ENCODE measurements at regions not wholly inside any gene's neighbourhood (a gene's known extent, or its start where the extent isn't known, plus 50 kb on each side); places are given as distances from the start of the nearest gene placed in this dataset.

GRCh38 chr12:100698518-100698917, 96.1 kb upstream of the ANO4 start:
- TF ChIP-seq TAF1 (IDR thresholded peaks at IDR 0.05; ENCODE audit: borderline replicate concordance, insufficient read depth, low read length) (no peak), POLR2AphosphoS5 (IDR thresholded peaks at IDR 0.05; ENCODE audit: low read depth, low read length) (no peak), REST (IDR thresholded peaks at IDR 0.05; ENCODE audit: insufficient read depth in 1 of 2, low read depth in 2 of 2, low read length in 2 of 2) (no peak), SIN3A (IDR thresholded peaks at IDR 0.05; ENCODE audit: borderline replicate concordance, insufficient read depth, low read length) (no peak), FOXP2 (optimal IDR thresholded peaks at IDR 0.05; ENCODE audit: borderline replicate concordance, extremely low read depth, extremely low read length, insufficient read depth) (no peak)

- TF ChIP-seq SIN3A (IDR thresholded peaks at IDR 0.05; ENCODE audit: borderline replicate concordance, insufficient read depth, low read length) (no peak), POLR2AphosphoS5 (IDR thresholded peaks at IDR 0.05; ENCODE audit: low read depth, low read length) (no peak), TAF1 (IDR thresholded peaks at IDR 0.05; ENCODE audit: borderline replicate concordance, insufficient read depth, low read length) (no peak), FOXP2 (optimal IDR thresholded peaks at IDR 0.05; ENCODE audit: borderline replicate concordance, extremely low read depth, extremely low read length, insufficient read depth) (no peak), REST (IDR thresholded peaks at IDR 0.05; ENCODE audit: insufficient read depth in 1 of 2, low read depth in 2 of 2, low read length in 2 of 2) (no peak)
These were observed 95.4 kb upstream of the ANO4 start for GRCh38 chr12:100699209-100699608.

- no peak for TF ChIP-seq TAF1 (IDR thresholded peaks at IDR 0.05; ENCODE audit: borderline replicate concordance, insufficient read depth, low read length)
- TF ChIP-seq REST (IDR thresholded peaks at IDR 0.05; ENCODE audit: insufficient read depth in 1 of 2, low read depth in 2 of 2, low read length in 2 of 2), result no peak
- TF ChIP-seq SIN3A (IDR thresholded peaks at IDR 0.05; ENCODE audit: borderline replicate concordance, insufficient read depth, low read length), result no peak
- TF ChIP-seq POLR2AphosphoS5 (IDR thresholded peaks at IDR 0.05; ENCODE audit: low read depth, low read length), result no peak
- TF ChIP-seq FOXP2 (optimal IDR thresholded peaks at IDR 0.05; ENCODE audit: borderline replicate concordance, extremely low read depth, extremely low read length, insufficient read depth), result no peak
These were observed 91.2 kb upstream of the ANO4 start for GRCh38 chr12:100703337-100703736.

GRCh38 chr12:100703868-100704267, 90.7 kb upstream of the ANO4 start:
- no peak for TF ChIP-seq SIN3A (IDR thresholded peaks at IDR 0.05; ENCODE audit: borderline replicate concordance, insufficient read depth, low read length)
- TF ChIP-seq REST (IDR thresholded peaks at IDR 0.05; ENCODE audit: insufficient read depth in 1 of 2, low read depth in 2 of 2, low read length in 2 of 2), result no peak
- TF ChIP-seq TAF1 (IDR thresholded peaks at IDR 0.05; ENCODE audit: borderline replicate concordance, insufficient read depth, low read length), result no peak
- TF ChIP-seq POLR2AphosphoS5 (IDR thresholded peaks at IDR 0.05; ENCODE audit: low read depth, low read length), result no peak
- TF ChIP-seq FOXP2 (optimal IDR thresholded peaks at IDR 0.05; ENCODE audit: borderline replicate concordance, extremely low read depth, extremely low read length, insufficient read depth), result no peak

GRCh38 chr12:100706033-100706432, 88.5 kb upstream of the ANO4 start:
- TF ChIP-seq POLR2AphosphoS5 (IDR thresholded peaks at IDR 0.05; ENCODE audit: low read depth, low read length) (no peak), FOXP2 (optimal IDR thresholded peaks at IDR 0.05; ENCODE audit: borderline replicate concordance, extremely low read depth, extremely low read length, insufficient read depth) (no peak), REST (IDR thresholded peaks at IDR 0.05; ENCODE audit: insufficient read depth in 1 of 2, low read depth in 2 of 2, low read length in 2 of 2) (no peak), SIN3A (IDR thresholded peaks at IDR 0.05; ENCODE audit: borderline replicate concordance, insufficient read depth, low read length) (no peak), TAF1 (IDR thresholded peaks at IDR 0.05; ENCODE audit: borderline replicate concordance, insufficient read depth, low read length) (no peak)

Measured in PFSK-1 (cell line).